SK-N-SH (cell line): ENCODE measurements at regions not wholly inside any gene's neighbourhood (a gene's known extent, or its start where the extent isn't known, plus 50 kb on each side); places are given as distances from the start of the nearest gene placed in this dataset.

Source experiments
- CTCF ChIP-seq: fragments of 200-600 bp; sonication (generic); IDR thresholded peaks from 2 replicates; pipeline ENCODE4 v1.6.1; 2017; ENCODE audit warnings: antibody characterized with exemption, mild to moderate bottlenecking, moderate library complexity
- EZH2phosphoT487 ChIP-seq: fragments of 200-600 bp; sonication (generic); IDR thresholded peaks from 2 replicates; pipeline ENCODE4 v1.6.1; 2017; ENCODE audit warnings: low read depth, mixed run types, mild to moderate bottlenecking, antibody characterized with exemption, moderate library complexity, borderline replicate concordance
- RAD21 ChIP-seq: IDR thresholded peaks from 2 replicates; pipeline ENCODE4 v1.6.1; 2012; ENCODE audit warnings: mild to moderate bottlenecking, low read length
- SMC3 ChIP-seq: IDR thresholded peaks from 2 replicates; pipeline ENCODE4 v1.6.1; 2012; ENCODE audit warnings: low read depth, low read length, improper control_type of control experiment
- USF2 ChIP-seq: fragments of 150-350 bp; IDR thresholded peaks from 2 replicates; pipeline ENCODE4 v1.6.1; 2017; ENCODE audit warnings: antibody characterized with exemption, low read length, low read depth, borderline replicate concordance

GRCh38 chrX:137982472-137983172, 416.7 kb downstream of the ZIC3 start:
- TF ChIP-seq USF2 (no peak), EZH2phosphoT487 (no peak), SMC3 (no peak), RAD21 (no peak), CTCF (no peak)
